ENCODE measurements at regions not wholly inside any gene's neighbourhood (a gene's known extent, or its start where the extent isn't known, plus 50 kb on each side); places are given as distances from the start of the nearest gene placed in this dataset.

GRCh38 chrY:8036563-8036962 lies 1125.0 kb upstream of the AMELY start:
- H3K4me1 ChIP-seq: peaks cover 0 to 11% of the 10 kb centered on the region in 2 donors
- H3K36me3 ChIP-seq: no peaks in the 10 kb centered on the region
- no peak for TF ChIP-seq POLR2A (IDR thresholded peaks at IDR 0.05)
- TF ChIP-seq CTCF (IDR thresholded peaks at IDR 0.05 in 4 of 5, conservative IDR thresholded peaks at IDR 0.05 in 1 of 5): no peak
- H3K27me3 ChIP-seq: no peaks in the 10 kb centered on the region
- intact Hi-C loops (cut with DNase I; ENCODE audit: low total_unique reads) (no loop called here), in situ Hi-C loops (cut with MboI; ENCODE audit: low sequenced_read_pairs in 4 of 4) (loop anchor here in 1 of 4 donors (25.0 kb wide), 1 partner anchor 301 kb away; no protein-coding TSS in a partner anchor)
- no peak overlapping the region for H3K4me3 ChIP-seq
- DNase-seq: peak in 1 of 2 donors; percentile 47
- peak; percentile 54 to 60 for ATAC-seq
- H3K9me3 ChIP-seq: no peaks in the 10 kb centered on the region
- H3K27ac ChIP-seq: peak overlapping the region in 2 of 4 donors; percentile 77 to 80

- H3K36me3 ChIP-seq: no peaks in the 10 kb centered on the region
- no peak overlapping the region for H3K4me3 ChIP-seq
- DNase-seq: no peak
- ATAC-seq: no peak
- no peaks in the 10 kb centered on the region for H3K27me3 ChIP-seq
- in situ Hi-C loops (cut with MboI; ENCODE audit: low sequenced_read_pairs in 4 of 4): loop anchor here in 1 of 4 donors (25.0 kb wide), 1 partner anchor 302 kb away; no protein-coding TSS in a partner anchor
- H3K9me3 ChIP-seq: no peaks in the 10 kb centered on the region
- intact Hi-C loops (cut with DNase I; ENCODE audit: low total_unique reads): no loop called here
- peaks cover 0 to 11% of the 10 kb centered on the region in 2 donors for H3K4me1 ChIP-seq
- TF ChIP-seq POLR2A (IDR thresholded peaks at IDR 0.05): no peak
- no peak for TF ChIP-seq CTCF (IDR thresholded peaks at IDR 0.05 in 4 of 5, conservative IDR thresholded peaks at IDR 0.05 in 1 of 5)
- H3K27ac ChIP-seq: peak overlapping the region in 2 of 4 donors; percentile 77 to 80
These were observed 1124.1 kb upstream of the AMELY start for GRCh38 chrY:8035653-8036052.

GRCh38 chrY:8034673-8035072 lies 1123.1 kb upstream of the AMELY start:
- DNase-seq: peak in 1 of 2 donors; percentile 37
- no peak for TF ChIP-seq CTCF (IDR thresholded peaks at IDR 0.05 in 4 of 5, conservative IDR thresholded peaks at IDR 0.05 in 1 of 5)
- TF ChIP-seq POLR2A (IDR thresholded peaks at IDR 0.05): no peak
- H3K9me3 ChIP-seq: no peaks in the 10 kb centered on the region
- ATAC-seq: peak; percentile 56 to 59
- no peaks in the 10 kb centered on the region for H3K36me3 ChIP-seq
- intact Hi-C loops (cut with DNase I; ENCODE audit: low total_unique reads) (no loop called here), in situ Hi-C loops (cut with MboI; ENCODE audit: low sequenced_read_pairs in 4 of 4) (loop anchor here in 1 of 4 donors (25.0 kb wide), 1 partner anchor 303 kb away; no protein-coding TSS in a partner anchor)
- H3K4me3 ChIP-seq: no peak overlapping the region
- H3K4me1 ChIP-seq: peaks cover 0 to 11% of the 10 kb centered on the region in 2 donors
- H3K27me3 ChIP-seq: no peaks in the 10 kb centered on the region
- H3K27ac ChIP-seq: peak overlapping the region in 2 of 4 donors; percentile 77 to 80

DNA sequence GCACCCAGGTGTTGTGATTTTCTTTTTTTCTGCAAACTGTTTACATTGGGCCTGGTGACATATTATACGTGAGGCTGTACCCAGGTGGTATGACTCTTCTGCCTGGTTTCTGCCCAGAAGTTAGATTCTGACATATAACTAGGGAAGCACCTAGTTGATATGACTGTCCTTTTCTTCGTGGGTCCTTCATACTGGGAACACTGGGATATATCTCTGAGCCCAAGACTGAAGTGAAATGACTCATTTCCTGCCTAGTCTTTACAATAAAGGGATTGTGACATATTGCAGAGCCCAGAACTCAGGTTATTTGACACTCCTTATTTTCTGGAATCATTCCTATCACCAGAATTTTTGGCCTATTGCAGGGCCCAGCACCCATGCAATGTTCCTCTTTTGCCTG lies 1121.6 kb upstream of the AMELY start:
- Histone ChIP-seq H3K27ac (no peak overlapping the region), H3K4me1 (peaks cover 0 to 11% of the 10 kb centered on the region in 2 donors), H3K27me3 (no peaks in the 10 kb centered on the region), H3K9me3 (no peaks in the 10 kb centered on the region), H3K36me3 (no peaks in the 10 kb centered on the region), H3K4me3 (no peak overlapping the region)
- TF ChIP-seq CTCF (IDR thresholded peaks at IDR 0.05 in 4 of 5, conservative IDR thresholded peaks at IDR 0.05 in 1 of 5) (no peak), POLR2A (IDR thresholded peaks at IDR 0.05) (no peak)
- ATAC-seq: no peak
- DNase-seq: no peak
- intact Hi-C loops (cut with DNase I; ENCODE audit: low total_unique reads) (no loop called here), in situ Hi-C loops (cut with MboI; ENCODE audit: low sequenced_read_pairs in 4 of 4) (loop anchor here in 1 of 4 donors (25.0 kb wide), 1 partner anchor 304 kb away; no protein-coding TSS in a partner anchor)

- H3K9me3 ChIP-seq: no peaks in the 10 kb centered on the region
- no peak overlapping the region for H3K4me3 ChIP-seq
- no peak overlapping the region for H3K27ac ChIP-seq
- in situ Hi-C loops (cut with MboI; ENCODE audit: low sequenced_read_pairs in 4 of 4): no loop called here
- TF ChIP-seq POLR2A (IDR thresholded peaks at IDR 0.05): no peak
- TF ChIP-seq CTCF (IDR thresholded peaks at IDR 0.05 in 4 of 5, conservative IDR thresholded peaks at IDR 0.05 in 1 of 5): no peak
- no peaks in the 10 kb centered on the region for H3K27me3 ChIP-seq
- ATAC-seq (no peak), DNase-seq (no peak)
- H3K4me1 ChIP-seq: no peaks in the 10 kb centered on the region
- no peaks in the 10 kb centered on the region for H3K36me3 ChIP-seq
- intact Hi-C loops (cut with DNase I; ENCODE audit: low total_unique reads): no loop called here
These were observed 1109.0 kb upstream of the AMELY start for GRCh38 chrY:8020540-8020939.

All from gastrocnemius medialis (tissue), 4 donors.